Choroid plexus epithelial cell (primary cell): ENCODE measurements at regions not wholly inside any gene's neighbourhood (a gene's known extent, or its start where the extent isn't known, plus 50 kb on each side); places are given as distances from the start of the nearest gene placed in this dataset.

Source experiments
- DNase-seq: peaks from one replicate; pipeline ENCODE4 v3.0.0-alpha.2; 2010; ENCODE audit warnings: low read depth
- H3K4me3 ChIP-seq: 2 replicates; pipeline ENCODE4 v1.5.1; 2011; ENCODE audit warnings: low read depth, mild to moderate bottlenecking, control low read depth, low read length, moderate library complexity
- TF ChIP-seq, protein P1 (sequence below): conservative IDR thresholded peaks from 2 replicates; pipeline ENCODE4 v1.5.1; 2011; ENCODE audit warnings: low read depth, mild to moderate bottlenecking, control low read depth, inconsistent platforms, low read length, moderate library complexity

DNA sequence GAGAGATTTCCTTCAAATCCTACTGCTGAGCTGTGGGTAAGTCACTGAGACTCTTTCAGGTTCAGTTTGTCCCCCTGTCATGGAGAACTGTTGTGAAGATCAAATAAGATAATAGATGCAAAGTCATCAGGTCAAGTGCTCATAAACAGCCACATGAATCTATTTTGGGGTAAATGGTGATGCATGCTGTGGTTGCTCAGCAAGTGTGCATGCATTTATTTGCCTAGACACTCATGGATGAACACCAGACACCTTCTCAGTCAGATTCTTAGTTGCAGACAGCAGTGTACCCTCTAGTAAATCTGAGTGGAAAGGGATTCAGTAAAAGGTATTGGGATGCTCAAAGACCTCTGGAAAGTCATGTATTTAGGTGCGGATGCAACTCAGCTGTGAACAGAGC is 168.0 kb upstream of the FOXA2 start:
- DNase-seq: no peak
- no peak overlapping the region for H3K4me3 ChIP-seq
- TF ChIP-seq, protein P1, sequence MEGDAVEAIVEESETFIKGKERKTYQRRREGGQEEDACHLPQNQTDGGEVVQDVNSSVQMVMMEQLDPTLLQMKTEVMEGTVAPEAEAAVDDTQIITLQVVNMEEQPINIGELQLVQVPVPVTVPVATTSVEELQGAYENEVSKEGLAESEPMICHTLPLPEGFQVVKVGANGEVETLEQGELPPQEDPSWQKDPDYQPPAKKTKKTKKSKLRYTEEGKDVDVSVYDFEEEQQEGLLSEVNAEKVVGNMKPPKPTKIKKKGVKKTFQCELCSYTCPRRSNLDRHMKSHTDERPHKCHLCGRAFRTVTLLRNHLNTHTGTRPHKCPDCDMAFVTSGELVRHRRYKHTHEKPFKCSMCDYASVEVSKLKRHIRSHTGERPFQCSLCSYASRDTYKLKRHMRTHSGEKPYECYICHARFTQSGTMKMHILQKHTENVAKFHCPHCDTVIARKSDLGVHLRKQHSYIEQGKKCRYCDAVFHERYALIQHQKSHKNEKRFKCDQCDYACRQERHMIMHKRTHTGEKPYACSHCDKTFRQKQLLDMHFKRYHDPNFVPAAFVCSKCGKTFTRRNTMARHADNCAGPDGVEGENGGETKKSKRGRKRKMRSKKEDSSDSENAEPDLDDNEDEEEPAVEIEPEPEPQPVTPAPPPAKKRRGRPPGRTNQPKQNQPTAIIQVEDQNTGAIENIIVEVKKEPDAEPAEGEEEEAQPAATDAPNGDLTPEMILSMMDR: no peak

DNA sequence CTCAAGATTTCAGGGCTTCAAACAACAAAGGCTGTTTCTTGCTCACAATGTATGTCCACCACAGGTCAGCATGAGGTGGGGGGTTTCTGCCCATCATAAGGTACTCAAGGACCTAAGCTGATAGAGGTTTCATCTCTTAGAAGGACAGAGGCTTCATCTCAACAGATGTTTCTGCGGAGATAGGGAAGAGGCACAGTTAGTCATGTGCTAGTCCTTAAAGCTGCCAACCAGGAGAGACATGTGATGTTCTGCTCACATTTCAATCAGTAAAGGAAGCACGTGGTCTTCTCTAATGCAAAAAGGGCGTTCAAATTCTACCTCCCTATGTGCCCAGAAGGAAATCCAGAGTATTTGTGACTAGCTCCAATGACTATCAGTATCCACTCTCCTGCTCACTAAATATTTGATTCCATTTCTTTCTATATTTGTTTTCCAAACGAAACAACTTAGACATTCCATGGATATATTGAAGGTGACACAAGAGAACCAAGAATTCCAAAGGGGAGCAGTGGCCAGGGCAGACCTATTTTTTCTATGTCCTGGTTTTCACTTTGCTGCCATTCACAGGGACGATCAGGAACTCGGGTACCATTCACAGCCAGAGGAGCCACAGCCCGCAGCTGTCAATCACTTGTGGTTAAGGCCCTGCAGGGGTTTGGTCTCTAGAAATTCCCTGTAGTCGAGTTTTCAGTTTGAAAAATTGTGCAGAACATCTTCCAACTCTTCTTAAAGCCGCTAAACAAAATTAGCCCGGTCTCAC is 173.2 kb upstream of the FOXA2 start:
- H3K4me3 ChIP-seq: no peak overlapping the region
- DNase-seq: no peak
- TF ChIP-seq, protein P1: no peak

- TF ChIP-seq, protein P1: no peak
- H3K4me3 ChIP-seq: no peak overlapping the region
- no peak for DNase-seq
Measured at GRCh38 chr20:22758815-22759214, 174.4 kb upstream of the FOXA2 start.

DNA sequence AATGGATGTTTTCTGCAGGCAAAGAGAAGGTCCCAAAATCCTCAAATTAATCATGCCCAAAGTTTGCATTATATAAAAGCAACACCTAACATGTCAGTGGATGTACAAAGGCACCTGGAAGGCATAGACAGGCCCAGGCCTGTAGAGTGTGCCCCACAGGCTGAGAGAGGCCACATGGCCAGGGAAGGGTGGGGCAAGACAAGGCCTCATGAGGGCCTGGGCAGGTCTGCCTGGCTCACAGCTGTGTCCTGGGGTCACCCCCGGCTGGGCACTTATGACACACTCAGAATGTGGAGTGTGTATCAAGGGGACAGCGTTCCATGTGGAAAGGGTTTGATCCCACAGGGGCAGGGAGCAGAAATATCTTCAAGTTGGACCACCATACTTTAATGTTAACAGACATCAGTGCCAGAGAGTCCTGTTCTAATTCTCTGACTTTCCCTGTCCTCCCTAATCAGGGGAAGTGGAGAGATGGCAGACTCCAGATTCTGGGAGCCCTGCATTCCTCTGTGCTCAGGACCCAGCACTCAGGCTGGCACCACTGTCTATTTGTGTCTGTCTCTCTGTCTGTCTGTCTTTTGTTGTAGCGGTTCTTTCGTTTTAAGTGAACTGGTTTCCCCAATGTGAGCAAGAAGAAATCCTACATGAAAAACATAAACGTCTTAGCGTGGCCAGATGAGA is 178.3 kb upstream of the FOXA2 start:
- DNase-seq: no peak
- H3K4me3 ChIP-seq: no peak overlapping the region
- TF ChIP-seq, protein P1: no peak

- TF ChIP-seq, protein P1: no peak
- DNase-seq: peak; percentile 64
- no peak overlapping the region for H3K4me3 ChIP-seq
Measured at GRCh38 chr20:22763257-22763906, 179.0 kb upstream of the FOXA2 start.

GRCh38 chr20:22768266-22769178 is 184.2 kb upstream of the FOXA2 start:
- peak; percentile 25 for DNase-seq
- no peak overlapping the region for H3K4me3 ChIP-seq
- TF ChIP-seq, protein P1: no peak
